ENCODE measurements at regions not wholly inside any gene's neighbourhood (a gene's known extent, or its start where the extent isn't known, plus 50 kb on each side); places are given as distances from the start of the nearest gene placed in this dataset.

GRCh38 chr22:44616882-44617655, 84.9 kb upstream of the PRR5 start:
- in situ Hi-C loops (cut with MboI; ENCODE audit: low sequenced_read_pairs) (no loop called here), intact Hi-C loops (cut with micrococcal nuclease) (no loop called here), dilution Hi-C loops (cut with HindIII; ENCODE audit: low sequenced_read_pairs, unreplicated experiment) (no loop called here)
- Histone ChIP-seq H3K9ac (ENCODE audit: low read depth, low read length) (no peak overlapping the region), H2AK5ac (ENCODE audit: low read depth, low read length) (peak overlapping the region; percentile 85), H3K36me3 (ENCODE audit: control insufficient read depth, insufficient read depth, low read length) (no peaks in the 10 kb centered on the region), H3K56ac (ENCODE audit: extremely low read depth, insufficient read depth, low read length) (no peak overlapping the region), H3K23ac (ENCODE audit: low read depth, low read length) (no peak overlapping the region; the same call in 1 of the 2 replicates), H3K4me2 (ENCODE audit: low read depth, low read length) (no peak overlapping the region), H2BK20ac (ENCODE audit: low read depth, low read length) (no peak overlapping the region), H3K4me1 (ENCODE audit: control insufficient read depth, insufficient read depth, low read length) (no peaks in the 10 kb centered on the region), H4K91ac (ENCODE audit: insufficient read depth, low read depth, low read length) (no peak overlapping the region), H2BK120ac (ENCODE audit: low read depth, low read length) (no peak overlapping the region), H2BK5ac (ENCODE audit: low read depth, low read length, poor library complexity, severe bottlenecking) (peak overlapping the region; percentile 66), H3K4me3 (ENCODE audit: insufficient read depth, low read depth, low read length) (no peak overlapping the region), H2AFZ (replicated peaks; ENCODE audit: low read length, poor library complexity) (peak overlapping the region; percentile 70), H3K27ac (ENCODE audit: insufficient read depth, low read length) (no peak overlapping the region), H4K20me1 (ENCODE audit: insufficient read depth, low read length) (no peaks in the 10 kb centered on the region), H3K9me1 (ENCODE audit: insufficient read depth, low read length) (peaks cover 12% of the 10 kb centered on the region), H4K8ac (ENCODE audit: low read depth in 2 of 2, low read length in 2 of 2) (no peak overlapping the region), H3K14ac (replicated peaks; ENCODE audit: low read depth, low read length) (no peak overlapping the region), H3K4ac (ENCODE audit: low read depth, low read length) (no peak overlapping the region), H3K18ac (ENCODE audit: low read depth, low read length) (no peak overlapping the region), H3K27me3 (ENCODE audit: control insufficient read depth, insufficient read depth, low read length) (no peaks in the 10 kb centered on the region; the same call in 1 of the 2 replicates), H3K79me1 (ENCODE audit: low read depth in 1 of 2, low read length in 2 of 2) (no peaks in the 10 kb centered on the region), H3K9me3 (ENCODE audit: control insufficient read depth, insufficient read depth, low read length) (peaks cover 18% of the 10 kb centered on the region), H4K5ac (ENCODE audit: low read depth, low read length) (no peak overlapping the region), H2AK9ac (replicated peaks; ENCODE audit: low read depth, low read length, poor library complexity) (no peak overlapping the region), H2BK15ac (ENCODE audit: low read depth, low read length) (no peak overlapping the region)
- ChIA-PET POLR2A (ENCODE audit: unreplicated experiment) (no interaction called here), CTCF (no interaction called here)
- WGBS, 2 experiments (ENCODE audit: extremely low coverage in 2 of 2, insufficient read length in 1 of 2), result 88% methylated on average over 5 of the region's 19 CpGs; no CpG with 5 or more reads in 1 of the 2 experiments
- DNase-seq (no peak), ATAC-seq (ENCODE audit: low read depth) (no peak)
- no TSS peak for BruUV-seq (replicated peaks)
- TF ChIP-seq ELK1 (IDR thresholded peaks at IDR 0.05; ENCODE audit: borderline replicate concordance, low read depth, low read length) (no peak), CEBPB (IDR thresholded peaks at IDR 0.05; ENCODE audit: low read depth, low read length) (no peak), CHD1 (IDR thresholded peaks at IDR 0.05; ENCODE audit: low read depth, low read length) (no peak), RFX5 (IDR thresholded peaks at IDR 0.05; ENCODE audit: low read depth, low read length) (no peak), MXI1 (IDR thresholded peaks at IDR 0.05; ENCODE audit: borderline replicate concordance, low read depth, low read length) (no peak), RAD21 (IDR thresholded peaks at IDR 0.05; ENCODE audit: low read length) (no peak), FOS (IDR thresholded peaks at IDR 0.05; ENCODE audit: low read depth, low read length) (no peak), NFE2L2 (IDR thresholded peaks at IDR 0.05; ENCODE audit: low read depth, low read length) (no peak), USF2 (IDR thresholded peaks at IDR 0.05; ENCODE audit: low read depth, low read length) (no peak), BHLHE40 (IDR thresholded peaks at IDR 0.05; ENCODE audit: low read depth, low read length) (no peak), CTCF (conservative IDR thresholded peaks at IDR 0.05; ENCODE audit: low read depth, low read length) (no peak)
